GM06990 (cell line): ENCODE measurements at regions not wholly inside any gene's neighbourhood (a gene's known extent, or its start where the extent isn't known, plus 50 kb on each side); places are given as distances from the start of the nearest gene placed in this dataset.

Experiments used
- DNase-seq: peaks from one replicate; pipeline ENCODE4 v3.0.0-alpha.2; 2011; ENCODE audit not compliant: insufficient read length; ENCODE audit errors: extremely low read depth
- H3K27me3 ChIP-seq: replicated peaks from 2 replicates; pipeline ENCODE4 v1.6.0; 2011; ENCODE audit warnings: low read length; ENCODE audit not compliant: control insufficient read depth, insufficient read depth
- H3K36me3 ChIP-seq: 2 replicates; pipeline ENCODE4 v1.5.1; 2011; ENCODE audit warnings: low read length; ENCODE audit not compliant: control insufficient read depth, insufficient read depth
- H3K4me3 ChIP-seq: replicated peaks from 2 replicates; pipeline ENCODE4 v1.5.1; 2011; ENCODE audit warnings: low read depth, mild to moderate bottlenecking, control low read depth, low read length
- TF ChIP-seq, protein P1 (sequence below): IDR thresholded peaks from 2 replicates; pipeline ENCODE4 v1.5.1; 2011; ENCODE audit warnings: low read length, control low read depth, mild to moderate bottlenecking, inconsistent platforms; ENCODE audit not compliant: insufficient read depth, poor library complexity, severe bottlenecking

DNA sequence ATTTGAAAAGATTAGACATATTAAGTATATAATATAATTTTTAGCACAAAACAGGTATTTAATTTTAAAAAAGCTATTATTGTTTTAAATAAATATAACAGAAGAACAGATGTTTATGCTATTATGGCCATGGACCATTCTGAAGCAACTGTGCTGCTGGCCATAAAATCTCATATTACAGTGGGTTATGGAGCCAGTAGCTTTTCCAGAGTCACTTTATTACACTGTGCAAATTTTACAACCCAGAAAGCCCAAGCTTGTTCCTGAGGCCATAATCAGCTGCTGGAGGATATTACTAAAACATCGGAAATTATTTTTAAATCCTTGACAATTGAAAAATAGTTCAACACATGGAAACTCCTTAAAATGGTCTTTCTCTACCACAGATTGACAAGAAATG is 557.3 kb upstream of the KCNMB2 start:
- Histone ChIP-seq H3K27me3 (no peaks in the 10 kb centered on the region), H3K36me3 (no peaks in the 10 kb centered on the region), H3K4me3 (no peak overlapping the region)
- DNase-seq = no peak
- TF ChIP-seq, protein P1, sequence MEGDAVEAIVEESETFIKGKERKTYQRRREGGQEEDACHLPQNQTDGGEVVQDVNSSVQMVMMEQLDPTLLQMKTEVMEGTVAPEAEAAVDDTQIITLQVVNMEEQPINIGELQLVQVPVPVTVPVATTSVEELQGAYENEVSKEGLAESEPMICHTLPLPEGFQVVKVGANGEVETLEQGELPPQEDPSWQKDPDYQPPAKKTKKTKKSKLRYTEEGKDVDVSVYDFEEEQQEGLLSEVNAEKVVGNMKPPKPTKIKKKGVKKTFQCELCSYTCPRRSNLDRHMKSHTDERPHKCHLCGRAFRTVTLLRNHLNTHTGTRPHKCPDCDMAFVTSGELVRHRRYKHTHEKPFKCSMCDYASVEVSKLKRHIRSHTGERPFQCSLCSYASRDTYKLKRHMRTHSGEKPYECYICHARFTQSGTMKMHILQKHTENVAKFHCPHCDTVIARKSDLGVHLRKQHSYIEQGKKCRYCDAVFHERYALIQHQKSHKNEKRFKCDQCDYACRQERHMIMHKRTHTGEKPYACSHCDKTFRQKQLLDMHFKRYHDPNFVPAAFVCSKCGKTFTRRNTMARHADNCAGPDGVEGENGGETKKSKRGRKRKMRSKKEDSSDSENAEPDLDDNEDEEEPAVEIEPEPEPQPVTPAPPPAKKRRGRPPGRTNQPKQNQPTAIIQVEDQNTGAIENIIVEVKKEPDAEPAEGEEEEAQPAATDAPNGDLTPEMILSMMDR = no peak

DNA sequence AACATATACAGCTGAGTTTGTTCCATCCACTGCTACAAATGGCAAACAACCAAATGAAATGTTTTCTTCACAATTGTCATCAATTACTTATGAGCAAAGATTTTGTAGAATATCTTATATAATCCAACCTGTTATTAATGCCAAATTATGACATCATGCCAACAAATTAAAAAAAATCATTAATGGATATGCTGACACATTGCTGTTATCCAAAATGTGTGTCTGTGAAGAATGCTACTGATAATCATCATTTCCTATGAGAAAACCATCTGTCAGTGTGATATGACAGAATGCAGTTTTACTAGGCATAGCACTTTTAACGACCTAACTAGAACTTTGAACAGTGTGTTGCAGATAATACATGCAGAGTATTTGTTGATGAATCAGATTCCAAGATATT is 556.5 kb upstream of the KCNMB2 start:
- DNase-seq = no peak
- TF ChIP-seq, protein P1 = no peak
- no peak overlapping the region for H3K4me3 ChIP-seq

DNA sequence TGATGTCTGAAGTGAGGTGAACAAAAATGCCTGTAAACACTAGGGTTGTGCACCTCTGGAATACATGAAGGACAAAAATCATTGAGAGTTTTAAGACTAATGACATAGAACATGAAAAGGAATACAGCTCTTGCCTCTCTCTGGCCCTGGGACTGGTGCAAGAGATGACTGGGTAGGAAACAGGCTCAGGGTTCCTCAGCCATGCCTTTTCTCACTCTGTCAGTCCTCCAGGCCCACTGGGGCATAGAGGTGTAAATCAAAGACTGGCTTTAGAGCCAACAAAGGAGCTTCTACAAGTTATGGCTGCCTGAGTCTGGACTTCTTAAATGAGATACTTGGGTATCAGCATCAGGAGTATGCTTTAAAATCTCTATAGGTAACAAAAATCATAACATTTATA is 554.7 kb upstream of the KCNMB2 start:
- DNase-seq = no peak
- Histone ChIP-seq H3K4me3 (no peak overlapping the region), H3K36me3 (no peaks in the 10 kb centered on the region), H3K27me3 (no peaks in the 10 kb centered on the region)
- TF ChIP-seq, protein P1 = no peak

More for the DNA sequence above, 556.5 kb upstream of the KCNMB2 start:
- H3K36me3 ChIP-seq = no peaks in the 10 kb centered on the region
- H3K27me3 ChIP-seq = no peaks in the 10 kb centered on the region

DNA sequence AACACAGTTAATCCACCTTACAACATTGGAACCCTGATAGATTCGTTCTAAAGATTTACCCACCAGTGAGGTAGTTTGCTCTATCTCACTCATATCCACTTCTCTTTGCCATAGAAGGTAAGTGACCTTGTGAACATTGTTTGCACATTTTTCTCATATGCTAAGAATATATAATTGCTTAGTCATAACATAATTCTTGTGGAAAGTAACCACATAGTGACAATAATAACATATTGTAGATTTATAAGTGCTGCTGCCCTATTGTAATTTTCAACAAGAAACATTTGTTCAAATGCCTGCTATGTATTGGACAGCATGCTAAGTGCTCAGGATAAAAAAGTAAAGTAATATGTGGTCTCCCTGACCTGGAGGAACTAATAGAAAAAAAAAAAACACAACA is 554.2 kb upstream of the KCNMB2 start:
- TF ChIP-seq, protein P1 = no peak
- no peaks in the 10 kb centered on the region for H3K36me3 ChIP-seq
- no peak for DNase-seq
- no peaks in the 10 kb centered on the region for H3K27me3 ChIP-seq
- H3K4me3 ChIP-seq = no peak overlapping the region

DNA sequence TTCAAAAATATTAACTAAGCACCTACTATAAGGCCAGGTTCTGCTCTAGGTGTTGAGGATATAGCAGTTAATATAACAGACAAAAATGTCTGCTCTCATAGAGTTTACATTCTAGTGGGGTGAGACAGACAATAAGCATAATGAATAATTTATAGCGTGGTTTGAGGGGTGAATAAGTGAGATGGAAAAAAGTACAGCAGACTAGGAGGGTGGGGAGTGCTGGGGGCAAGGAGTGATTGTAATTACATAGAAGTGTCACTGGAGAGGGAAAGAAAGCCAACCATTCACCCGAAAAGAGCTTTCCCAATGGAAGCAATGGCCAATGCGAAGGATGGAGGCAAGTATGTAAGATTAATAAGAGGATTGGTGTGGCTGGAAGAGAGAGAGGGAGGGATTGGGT is 552.9 kb upstream of the KCNMB2 start:
- no peak for DNase-seq
- TF ChIP-seq, protein P1 = no peak
- no peak overlapping the region for H3K4me3 ChIP-seq
- H3K36me3 ChIP-seq = no peaks in the 10 kb centered on the region
- H3K27me3 ChIP-seq = no peaks in the 10 kb centered on the region
